ENCODE measurements at regions not wholly inside any gene's neighbourhood (a gene's known extent, or its start where the extent isn't known, plus 50 kb on each side); places are given as distances from the start of the nearest gene placed in this dataset.

GRCh38 chr5:8094304-8094703 lies 225.4 kb downstream of the MTRR start:
- TF ChIP-seq CTCF (IDR thresholded peaks at IDR 0.05; ENCODE audit: poor library complexity) (no peak), EZH2phosphoT487 (IDR thresholded peaks at IDR 0.05; ENCODE audit: low read depth, severe bottlenecking, unreplicated experiment) (no peak), EZH2 (IDR thresholded peaks at IDR 0.05; ENCODE audit: borderline replicate concordance) (no peak)
